ENCODE measurements at regions not wholly inside any gene's neighbourhood (a gene's known extent, or its start where the extent isn't known, plus 50 kb on each side); places are given as distances from the start of the nearest gene placed in this dataset.
A peak's percentile ranks its signal among the peaks of the same experiment; 100 is the strongest.

- ATAC-seq (0 out of 2 replicates have a peak, but pooled peaks have one; percentile 23), DNase-seq (ENCODE audit: low read depth, low spot score) (no peak)
- Histone ChIP-seq H3K9me3 (ENCODE audit: control insufficient read depth, insufficient read depth, low read depth, low read length) (no peaks in the 10 kb centered on the region), H3K4me1 (ENCODE audit: control insufficient read depth, insufficient read depth, low read length) (no peaks in the 10 kb centered on the region), H3K4me3 (ENCODE audit: low read depth in 2 of 2, low read length in 2 of 2) (no peak overlapping the region), H3K27me3 (ENCODE audit: control insufficient read depth, insufficient read depth, low read length) (no peaks in the 10 kb centered on the region), H3K36me3 (ENCODE audit: control insufficient read depth, insufficient read depth, low read length) (no peaks in the 10 kb centered on the region), H3K27ac (ENCODE audit: low read length) (no peak overlapping the region)
- no TSS peak for BruUV-seq (replicated peaks)
- TF ChIP-seq, protein P1, sequence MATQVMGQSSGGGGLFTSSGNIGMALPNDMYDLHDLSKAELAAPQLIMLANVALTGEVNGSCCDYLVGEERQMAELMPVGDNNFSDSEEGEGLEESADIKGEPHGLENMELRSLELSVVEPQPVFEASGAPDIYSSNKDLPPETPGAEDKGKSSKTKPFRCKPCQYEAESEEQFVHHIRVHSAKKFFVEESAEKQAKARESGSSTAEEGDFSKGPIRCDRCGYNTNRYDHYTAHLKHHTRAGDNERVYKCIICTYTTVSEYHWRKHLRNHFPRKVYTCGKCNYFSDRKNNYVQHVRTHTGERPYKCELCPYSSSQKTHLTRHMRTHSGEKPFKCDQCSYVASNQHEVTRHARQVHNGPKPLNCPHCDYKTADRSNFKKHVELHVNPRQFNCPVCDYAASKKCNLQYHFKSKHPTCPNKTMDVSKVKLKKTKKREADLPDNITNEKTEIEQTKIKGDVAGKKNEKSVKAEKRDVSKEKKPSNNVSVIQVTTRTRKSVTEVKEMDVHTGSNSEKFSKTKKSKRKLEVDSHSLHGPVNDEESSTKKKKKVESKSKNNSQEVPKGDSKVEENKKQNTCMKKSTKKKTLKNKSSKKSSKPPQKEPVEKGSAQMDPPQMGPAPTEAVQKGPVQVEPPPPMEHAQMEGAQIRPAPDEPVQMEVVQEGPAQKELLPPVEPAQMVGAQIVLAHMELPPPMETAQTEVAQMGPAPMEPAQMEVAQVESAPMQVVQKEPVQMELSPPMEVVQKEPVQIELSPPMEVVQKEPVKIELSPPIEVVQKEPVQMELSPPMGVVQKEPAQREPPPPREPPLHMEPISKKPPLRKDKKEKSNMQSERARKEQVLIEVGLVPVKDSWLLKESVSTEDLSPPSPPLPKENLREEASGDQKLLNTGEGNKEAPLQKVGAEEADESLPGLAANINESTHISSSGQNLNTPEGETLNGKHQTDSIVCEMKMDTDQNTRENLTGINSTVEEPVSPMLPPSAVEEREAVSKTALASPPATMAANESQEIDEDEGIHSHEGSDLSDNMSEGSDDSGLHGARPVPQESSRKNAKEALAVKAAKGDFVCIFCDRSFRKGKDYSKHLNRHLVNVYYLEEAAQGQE (IDR thresholded peaks at IDR 0.05; ENCODE audit: insufficient read depth in 1 of 2, low read depth in 2 of 2, low read length in 1 of 2), result no peak
- ChIA-PET CTCF (interaction anchor here (0.7 kb wide), 1 partner anchor 13 kb away, joined by 3 read pairs; no protein-coding TSS in a partner anchor), POLR2A (no interaction called here)
- intact Hi-C loops (cut with micrococcal nuclease; ENCODE audit: unreplicated experiment) (no loop called here), in situ Hi-C loops (cut with HindIII; ENCODE audit: low pct_unique_long_range_greater_than_20kb, low sequenced_read_pairs) (no loop called here)
Observed at GRCh38 chr10:69730251-69731156, 71.2 kb upstream of the COL13A1 start.

GRCh38 chr10:69731184-69731583 lies 70.5 kb upstream of the COL13A1 start:
- Histone ChIP-seq H3K27ac (ENCODE audit: low read length) (no peak overlapping the region), H3K4me3 (ENCODE audit: low read depth in 2 of 2, low read length in 2 of 2) (no peak overlapping the region), H3K27me3 (ENCODE audit: control insufficient read depth, insufficient read depth, low read length) (no peaks in the 10 kb centered on the region), H3K9me3 (ENCODE audit: control insufficient read depth, insufficient read depth, low read depth, low read length) (no peaks in the 10 kb centered on the region), H3K4me1 (ENCODE audit: control insufficient read depth, insufficient read depth, low read length) (no peaks in the 10 kb centered on the region), H3K36me3 (ENCODE audit: control insufficient read depth, insufficient read depth, low read length) (no peaks in the 10 kb centered on the region)
- ATAC-seq, result no peak
- in situ Hi-C loops (cut with HindIII; ENCODE audit: low pct_unique_long_range_greater_than_20kb, low sequenced_read_pairs) (no loop called here), intact Hi-C loops (cut with micrococcal nuclease; ENCODE audit: unreplicated experiment) (no loop called here)
- TF ChIP-seq CTCF (IDR thresholded peaks at IDR 0.05), result no peak
- no peak for DNase-seq (ENCODE audit: low read depth, low spot score)
- ChIA-PET POLR2A (no interaction called here), CTCF (no interaction called here)
- no TSS peak for BruUV-seq (replicated peaks)

DNA sequence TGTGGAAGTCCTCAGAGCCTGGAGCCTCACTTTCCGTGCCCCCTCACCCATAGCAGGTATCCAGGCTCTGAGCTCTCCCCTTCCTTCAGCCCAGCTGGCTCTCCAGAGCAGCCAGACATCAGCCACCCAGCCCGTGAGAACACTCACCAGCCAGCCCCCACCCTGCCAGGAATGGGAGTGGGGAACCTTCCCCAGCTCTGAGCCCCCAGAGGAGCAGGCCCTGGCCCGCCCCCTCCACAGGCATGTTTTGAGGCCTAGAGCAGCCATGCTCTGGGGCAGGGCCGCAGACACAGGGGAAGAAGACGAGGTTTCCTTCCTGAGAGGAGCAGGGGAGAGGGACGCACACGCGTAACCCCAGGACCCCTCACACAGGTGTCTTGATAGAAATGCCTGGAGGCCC lies 70.0 kb upstream of the COL13A1 start:
- intact Hi-C loops (cut with micrococcal nuclease; ENCODE audit: unreplicated experiment) (no loop called here), in situ Hi-C loops (cut with HindIII; ENCODE audit: low pct_unique_long_range_greater_than_20kb, low sequenced_read_pairs) (no loop called here)
- no peak for DNase-seq (ENCODE audit: low read depth, low spot score)
- no TSS peak for BruUV-seq (replicated peaks)
- ChIA-PET POLR2A (no interaction called here), CTCF (no interaction called here)
- no peak for TF ChIP-seq CTCF (IDR thresholded peaks at IDR 0.05)
- TF ChIP-seq, protein P1 (IDR thresholded peaks at IDR 0.05; ENCODE audit: insufficient read depth in 1 of 2, low read depth in 2 of 2, low read length in 1 of 2), result no peak
- Histone ChIP-seq H3K4me1 (ENCODE audit: control insufficient read depth, insufficient read depth, low read length) (no peaks in the 10 kb centered on the region), H3K36me3 (ENCODE audit: control insufficient read depth, insufficient read depth, low read length) (no peaks in the 10 kb centered on the region), H3K27ac (ENCODE audit: low read length) (no peak overlapping the region), H3K27me3 (ENCODE audit: control insufficient read depth, insufficient read depth, low read length) (no peaks in the 10 kb centered on the region), H3K9me3 (ENCODE audit: control insufficient read depth, insufficient read depth, low read depth, low read length) (no peaks in the 10 kb centered on the region), H3K4me3 (ENCODE audit: low read depth in 2 of 2, low read length in 2 of 2) (no peak overlapping the region)
- no peak for ATAC-seq

All from Panc1 (cell line).